ENCODE measurements at regions not wholly inside any gene's neighbourhood (a gene's known extent, or its start where the extent isn't known, plus 50 kb on each side); places are given as distances from the start of the nearest gene placed in this dataset.

- H3K9me3 ChIP-seq = no peaks in the 10 kb centered on the region
- H3K27ac ChIP-seq = no peak overlapping the region
- DNase-seq = no peak
- H3K36me3 ChIP-seq = no peaks in the 10 kb centered on the region
- no peaks in the 10 kb centered on the region for H3K4me1 ChIP-seq
- H3K27me3 ChIP-seq = no peaks in the 10 kb centered on the region
- H3K4me3 ChIP-seq = no peak overlapping the region
- intact Hi-C loops (cut with DNase I) = no loop called here
- no peak overlapping the region for H3K9ac ChIP-seq (ENCODE audit: low read depth in 2 of 2, low read length in 2 of 2)
- TF ChIP-seq, protein P1, sequence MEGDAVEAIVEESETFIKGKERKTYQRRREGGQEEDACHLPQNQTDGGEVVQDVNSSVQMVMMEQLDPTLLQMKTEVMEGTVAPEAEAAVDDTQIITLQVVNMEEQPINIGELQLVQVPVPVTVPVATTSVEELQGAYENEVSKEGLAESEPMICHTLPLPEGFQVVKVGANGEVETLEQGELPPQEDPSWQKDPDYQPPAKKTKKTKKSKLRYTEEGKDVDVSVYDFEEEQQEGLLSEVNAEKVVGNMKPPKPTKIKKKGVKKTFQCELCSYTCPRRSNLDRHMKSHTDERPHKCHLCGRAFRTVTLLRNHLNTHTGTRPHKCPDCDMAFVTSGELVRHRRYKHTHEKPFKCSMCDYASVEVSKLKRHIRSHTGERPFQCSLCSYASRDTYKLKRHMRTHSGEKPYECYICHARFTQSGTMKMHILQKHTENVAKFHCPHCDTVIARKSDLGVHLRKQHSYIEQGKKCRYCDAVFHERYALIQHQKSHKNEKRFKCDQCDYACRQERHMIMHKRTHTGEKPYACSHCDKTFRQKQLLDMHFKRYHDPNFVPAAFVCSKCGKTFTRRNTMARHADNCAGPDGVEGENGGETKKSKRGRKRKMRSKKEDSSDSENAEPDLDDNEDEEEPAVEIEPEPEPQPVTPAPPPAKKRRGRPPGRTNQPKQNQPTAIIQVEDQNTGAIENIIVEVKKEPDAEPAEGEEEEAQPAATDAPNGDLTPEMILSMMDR (IDR thresholded peaks at IDR 0.05) = no peak
These were observed 122.0 kb upstream of the FNDC3A start for GRCh38 chr13:48853728-48854102.

- Histone ChIP-seq H3K4me3 (no peak overlapping the region), H3K27ac (no peak overlapping the region), H3K27me3 (no peaks in the 10 kb centered on the region), H3K9me3 (no peaks in the 10 kb centered on the region), H3K4me1 (peaks cover 3% of the 10 kb centered on the region), H3K9ac (ENCODE audit: low read depth in 2 of 2, low read length in 2 of 2) (no peak overlapping the region), H3K36me3 (no peaks in the 10 kb centered on the region)
- no peak for DNase-seq
- intact Hi-C loops (cut with DNase I) = no loop called here
- TF ChIP-seq, protein P1 (IDR thresholded peaks at IDR 0.05) = no peak
These were observed 118.1 kb upstream of the FNDC3A start for GRCh38 chr13:48857576-48857975.

DNA sequence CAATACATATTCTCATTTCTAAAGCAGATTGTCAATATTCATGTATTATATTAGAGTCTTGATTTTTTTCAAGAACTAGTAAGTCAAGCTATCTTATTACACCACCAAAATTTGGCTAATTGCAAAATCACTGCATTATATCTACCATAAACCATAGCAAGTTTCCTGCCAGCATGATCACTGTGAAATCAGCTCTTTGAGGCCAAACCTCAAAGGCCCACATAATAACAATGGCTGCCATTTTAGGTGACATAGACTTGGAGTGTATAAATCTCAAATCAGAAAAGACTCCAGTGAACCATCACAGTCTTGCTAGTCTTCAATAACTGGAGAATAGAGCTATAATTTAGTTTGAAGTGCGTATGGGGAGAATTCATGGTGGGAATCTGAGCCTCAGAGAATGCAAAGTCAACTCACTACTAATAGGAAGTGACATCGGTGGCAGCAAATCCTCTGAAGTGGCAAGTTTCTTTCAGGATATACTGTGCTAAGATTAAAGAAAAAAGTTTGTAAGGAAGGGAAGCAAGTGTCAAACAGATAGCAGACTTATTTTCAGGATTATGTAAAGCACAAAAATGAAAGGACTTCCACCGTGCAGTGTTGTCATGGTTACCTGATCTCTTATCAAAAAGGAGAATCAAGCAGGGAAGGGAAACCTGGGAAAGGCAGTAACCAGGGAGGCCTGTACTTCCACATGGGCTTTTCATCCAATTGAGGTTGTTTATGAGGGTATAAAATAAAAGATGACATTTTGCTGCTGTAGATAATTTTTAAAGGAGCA is 117.4 kb upstream of the FNDC3A start:
- Histone ChIP-seq H3K27me3 (no peaks in the 10 kb centered on the region), H3K27ac (no peak overlapping the region), H3K9ac (ENCODE audit: low read depth in 2 of 2, low read length in 2 of 2) (no peak overlapping the region), H3K4me1 (peaks cover 3% of the 10 kb centered on the region), H3K9me3 (no peaks in the 10 kb centered on the region), H3K4me3 (no peak overlapping the region), H3K36me3 (no peaks in the 10 kb centered on the region)
- no peak for DNase-seq
- TF ChIP-seq, protein P1 (IDR thresholded peaks at IDR 0.05) = no peak
- intact Hi-C loops (cut with DNase I) = no loop called here

DNA sequence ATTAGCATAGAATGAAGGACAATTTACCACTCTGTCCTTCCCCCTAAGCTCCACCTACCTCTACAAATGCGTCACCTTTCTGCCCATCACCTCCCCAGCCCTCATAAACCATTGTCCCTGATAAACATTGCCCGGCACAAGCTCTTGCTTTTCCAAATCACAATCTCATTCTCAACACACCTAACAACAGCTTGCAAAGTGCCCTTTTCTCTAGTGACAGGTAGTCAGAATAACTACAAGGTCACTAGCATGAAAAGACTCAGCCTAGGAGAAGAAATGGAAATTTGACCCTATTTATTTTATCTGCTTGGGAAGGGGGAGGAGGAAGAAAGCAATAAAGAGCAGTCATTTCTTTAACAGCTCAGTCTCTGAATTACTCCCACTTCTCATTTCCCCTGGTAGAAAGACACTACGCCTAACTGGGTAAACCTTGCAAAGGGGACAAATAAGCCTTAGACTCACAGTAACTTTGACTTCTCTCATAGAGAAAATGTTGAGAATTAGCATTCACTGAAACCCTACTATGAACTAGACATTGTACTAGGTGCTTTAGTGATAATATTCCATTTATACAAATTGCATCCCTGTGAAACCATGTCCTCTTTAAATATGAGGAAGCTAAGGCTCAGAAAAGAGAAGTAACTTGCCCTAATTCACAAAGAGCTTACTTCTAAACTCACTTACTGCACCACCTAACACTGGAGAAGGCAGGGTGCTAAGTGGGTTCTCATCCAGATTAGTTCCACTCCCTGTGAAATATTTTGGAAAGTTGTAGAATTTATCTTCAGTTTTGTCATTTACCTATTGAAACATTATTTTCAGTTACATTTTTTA is 116.2 kb upstream of the FNDC3A start:
- intact Hi-C loops (cut with DNase I) = no loop called here
- H3K27me3 ChIP-seq = no peaks in the 10 kb centered on the region
- DNase-seq = peak; percentile 57

DNA sequence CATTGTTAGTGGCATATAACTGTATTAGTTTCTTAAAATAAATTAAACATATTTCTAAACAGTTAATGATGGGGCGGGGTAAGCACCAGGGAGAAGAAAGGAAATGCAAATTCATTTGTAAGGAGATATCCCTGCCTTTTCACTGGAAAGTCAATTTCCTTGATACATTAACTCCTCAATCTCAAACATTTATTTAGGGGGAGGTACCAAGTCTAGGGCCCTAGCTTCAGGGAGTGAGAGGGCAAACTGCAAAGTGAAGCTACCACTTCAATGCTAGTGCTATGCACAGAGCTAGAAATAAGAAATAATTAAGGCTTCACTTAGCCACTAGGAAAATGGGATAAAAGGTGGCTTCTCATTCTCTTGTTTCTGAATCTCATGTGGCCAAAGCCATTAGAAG is 115.3 kb upstream of the FNDC3A start:
- DNase-seq = no peak
- TF ChIP-seq, protein P1 (IDR thresholded peaks at IDR 0.05) = no peak
- Histone ChIP-seq H3K27me3 (no peaks in the 10 kb centered on the region), H3K4me1 (peaks cover 3% of the 10 kb centered on the region), H3K36me3 (no peaks in the 10 kb centered on the region), H3K9ac (ENCODE audit: low read depth in 2 of 2, low read length in 2 of 2) (no peak overlapping the region), H3K4me3 (no peak overlapping the region), H3K27ac (peak overlapping the region; percentile 64), H3K9me3 (no peaks in the 10 kb centered on the region)
- intact Hi-C loops (cut with DNase I) = no loop called here

More for the DNA sequence above, 116.2 kb upstream of the FNDC3A start:
- Histone ChIP-seq H3K9me3 (no peaks in the 10 kb centered on the region), H3K4me3 (no peak overlapping the region), H3K36me3 (no peaks in the 10 kb centered on the region), H3K9ac (ENCODE audit: low read depth in 2 of 2, low read length in 2 of 2) (peak overlapping the region in 1 of 2 donors; percentile 2), H3K27ac (peak overlapping the region; percentile 64), H3K4me1 (peaks cover 3% of the 10 kb centered on the region)
- TF ChIP-seq, protein P1 (IDR thresholded peaks at IDR 0.05) = no peak
